H1 (cell line): ENCODE measurements at regions not wholly inside any gene's neighbourhood (a gene's known extent, or its start where the extent isn't known, plus 50 kb on each side); places are given as distances from the start of the nearest gene placed in this dataset.

Source experiments
- CTCF ChIA-PET: fragments of 300-600 bp; sonication (Branson Sonifier 250); formaldehyde crosslinking; loops from one replicate; lab custom pipeline; 2021; ENCODE audit not compliant: partially characterized antibody; lab: Charles Lee
- POLR2A ChIA-PET: fragments of 300-600 bp; sonication (Branson Sonifier 250); formaldehyde crosslinking; loops from one replicate; lab custom pipeline; 2021; ENCODE audit warnings: inconsistent platforms; ENCODE audit not compliant: partially characterized antibody; lab: Charles Lee
- DNase-seq, 2 experiments: peaks; one replicate each; pipeline versions ENCODE4 v3.0.0 to v3.0.0-alpha.2; 2010 to 2022; ENCODE audit warnings: low spot score in 2 of 2, low read depth in 1 of 2, mixed read lengths in 1 of 2
- FAIRE-seq: peaks from 2 replicates; lab custom pipeline; 2011; peaks lifted over from hg19 to GRCh38; lab: Jason Lieb, UNC
- H2AFZ ChIP-seq: 2 replicates; pipeline ENCODE4 v1.8.1; 2012; ENCODE audit warnings: low read length, inconsistent platforms
- H2AK5ac ChIP-seq: 2 replicates; pipeline ENCODE4 v1.6.1; 2013; ENCODE audit warnings: low read depth, low read length
- H2BK120ac ChIP-seq: replicated peaks from 2 replicates; pipeline ENCODE3; 2013; ENCODE audit warnings: low read depth, low read length, inconsistent platforms
- H2BK12ac ChIP-seq: 2 replicates; pipeline ENCODE4 v1.6.1; 2013; ENCODE audit warnings: low read depth, low read length
- H2BK15ac ChIP-seq: 2 replicates; pipeline ENCODE4 v1.6.1; 2013; ENCODE audit warnings: low read length
- H2BK20ac ChIP-seq: 2 replicates; pipeline ENCODE4 v1.6.1; 2013; ENCODE audit warnings: low read length
- H2BK5ac ChIP-seq: 2 replicates; pipeline ENCODE4 v1.6.1; 2013; ENCODE audit warnings: low read depth, low read length
- H3K14ac ChIP-seq: 2 replicates; pipeline ENCODE4 v1.6.1; 2013; ENCODE audit warnings: inconsistent platforms; ENCODE audit not compliant: insufficient read length
- H3K18ac ChIP-seq: 2 replicates; pipeline ENCODE4 v1.6.1; 2013; ENCODE audit warnings: low read length; ENCODE audit errors: extremely low read depth
- H3K23ac ChIP-seq: 2 replicates; pipeline ENCODE4 v1.6.1; 2013; ENCODE audit warnings: inconsistent platforms; ENCODE audit not compliant: insufficient read length
- H3K23me2 ChIP-seq: 2 replicates; pipeline ENCODE4 v1.6.1; 2013; ENCODE audit warnings: low read depth, low read length
- H3K27ac ChIP-seq: 2 replicates; pipeline ENCODE4 v1.6.1; 2011; ENCODE audit warnings: low read depth, low read length, inconsistent platforms
- H3K27me3 ChIP-seq, 4 experiments: replicated peaks in 1 of 4; 1 replicate in 1 of 4; 2 replicates in 3 of 4; pipeline versions ENCODE4 v1.6.1 to v1.8.1; 2011 to 2013; ENCODE audit warnings: low read length in 3 of 4, mild to moderate bottlenecking in 3 of 4, inconsistent platforms in 2 of 4, mixed read lengths in 2 of 4, moderate library complexity in 1 of 4; ENCODE audit not compliant: control insufficient read depth in 3 of 4, insufficient read depth in 3 of 4; ENCODE audit errors: extremely low read depth in 1 of 4
- H3K36me3 ChIP-seq, 4 experiments: 2 replicates each; pipeline versions ENCODE4 v1.6.1 to v1.8.1; 2011 to 2013; ENCODE audit warnings: mild to moderate bottlenecking in 4 of 4, low read length in 3 of 4, moderate library complexity in 2 of 4, control low read depth in 1 of 4, inconsistent platforms in 1 of 4; ENCODE audit not compliant: insufficient read depth in 4 of 4, control insufficient read depth in 2 of 4
- H3K4ac ChIP-seq: replicated peaks from 2 replicates; pipeline ENCODE3; 2013; ENCODE audit warnings: low read length, low read depth, mixed read lengths, inconsistent platforms; ENCODE audit not compliant: insufficient read length
- H3K4me1 ChIP-seq, 4 experiments: replicated peaks in 1 of 4; 1 replicate in 1 of 4; 2 replicates in 3 of 4; pipeline versions ENCODE4 v1.6.1 to v1.8.1; 2011 to 2013; ENCODE audit warnings: low read length in 3 of 4, inconsistent platforms in 2 of 4, mixed read lengths in 1 of 4; ENCODE audit not compliant: insufficient read depth in 4 of 4, control insufficient read depth in 3 of 4
- H3K4me2 ChIP-seq, 2 experiments: 2 replicates each; pipeline versions ENCODE4 v1.6.1 to v1.8.1; 2011 to 2013; ENCODE audit warnings: low read depth in 2 of 2, low read length in 2 of 2, control low read depth in 1 of 2, inconsistent platforms in 1 of 2, mild to moderate bottlenecking in 1 of 2; ENCODE audit not compliant: insufficient read depth in 1 of 2
- H3K4me3 ChIP-seq, 4 experiments: fragments of 200-600, 300-600 bp in 1 of 4; sonication (generic), shearing (Covaris generic), sonication (Bioruptor Twin) in 1 of 4; 2 replicates each; pipeline versions ENCODE4 v1.5.1 to v1.8.1; 2011 to 2016; ENCODE audit warnings: low read length in 4 of 4, low read depth in 3 of 4, control low read depth in 2 of 4, inconsistent platforms in 2 of 4, mild to moderate bottlenecking in 2 of 4, mixed read lengths in 1 of 4, moderate library complexity in 1 of 4; ENCODE audit not compliant: insufficient read depth in 2 of 4; ENCODE audit errors: extremely low read depth in 1 of 4
- H3K56ac ChIP-seq: replicated peaks from 2 replicates; pipeline ENCODE3; 2013; ENCODE audit warnings: low read depth, mild to moderate bottlenecking, mixed read lengths, low read length, inconsistent platforms; ENCODE audit not compliant: insufficient read length
- H3K79me1 ChIP-seq: 2 replicates; pipeline ENCODE4 v1.6.1; 2013; ENCODE audit warnings: low read depth, low read length, control low read depth
- H3K79me2 ChIP-seq, 2 experiments: 2 replicates each; pipeline versions ENCODE4 v1.6.1 to v1.8.1; 2012 to 2013; ENCODE audit warnings: low read length in 2 of 2, mild to moderate bottlenecking in 2 of 2, inconsistent platforms in 1 of 2; ENCODE audit not compliant: insufficient read depth in 2 of 2, control insufficient read depth in 1 of 2
- H3K9ac ChIP-seq, 4 experiments: replicated peaks in 1 of 4; 1 replicate in 1 of 4; 2 replicates in 3 of 4; pipeline versions ENCODE4 v1.6.1 to v1.8.1; 2011 to 2013; ENCODE audit warnings: low read depth in 3 of 4, low read length in 3 of 4, control low read depth in 2 of 4, mild to moderate bottlenecking in 2 of 4, moderate library complexity in 2 of 4, inconsistent platforms in 1 of 4; ENCODE audit errors: extremely low read depth in 1 of 4
- H3K9me3 ChIP-seq, 2 experiments: 2 replicates each; pipeline versions ENCODE4 v1.6.1 to v1.8.1; 2012 to 2013; ENCODE audit warnings: mild to moderate bottlenecking in 2 of 2, moderate library complexity in 2 of 2, control low read depth in 1 of 2, inconsistent platforms in 1 of 2, low read depth in 1 of 2, low read length in 1 of 2, mixed read lengths in 1 of 2; ENCODE audit not compliant: insufficient read depth in 2 of 2
- H4K20me1 ChIP-seq, 2 experiments: replicated peaks in 1 of 2; 2 replicates each; pipeline versions ENCODE3 to v1.8.1; 2011 to 2013; ENCODE audit warnings: inconsistent platforms in 2 of 2, low read length in 2 of 2, mild to moderate bottlenecking in 1 of 2; ENCODE audit not compliant: insufficient read depth in 2 of 2, control insufficient read depth in 1 of 2
- H4K5ac ChIP-seq: 2 replicates; pipeline ENCODE4 v1.6.1; 2013; ENCODE audit warnings: low read length, low read depth, mixed read lengths, inconsistent platforms; ENCODE audit not compliant: insufficient read length
- H4K8ac ChIP-seq: 2 replicates; pipeline ENCODE4 v1.8.0; 2013; ENCODE audit warnings: mild to moderate bottlenecking, moderate library complexity, low read length, inconsistent platforms; ENCODE audit not compliant: insufficient read depth; ENCODE audit errors: extremely low read depth
- H4K91ac ChIP-seq: replicated peaks from 2 replicates; pipeline ENCODE3; 2013; ENCODE audit warnings: low read length, mixed read lengths, inconsistent platforms; ENCODE audit not compliant: insufficient read length
- EGR1 ChIP-seq: IDR thresholded peaks from 2 replicates; pipeline ENCODE4 v1.6.1; 2011; ENCODE audit warnings: low read depth, low read length, borderline replicate concordance
- GABPA ChIP-seq: IDR thresholded peaks from 2 replicates; pipeline ENCODE4 v1.6.1; 2011; ENCODE audit warnings: mild to moderate bottlenecking, low read length, moderate library complexity, borderline replicate concordance; ENCODE audit not compliant: insufficient read depth
- GTF2F1 ChIP-seq: IDR thresholded peaks from 2 replicates; pipeline ENCODE4 v1.6.1; 2012; ENCODE audit warnings: low read depth, low read length, improper control_type of control experiment, borderline replicate concordance
- HDAC2 ChIP-seq, 2 experiments: fragments of 300-600 bp in 1 of 2; sonication (generic) in 1 of 2; IDR thresholded peaks; 2 replicates each; pipeline ENCODE4 v1.6.1; 2011 to 2012; ENCODE audit warnings: low read depth in 2 of 2, low read length in 2 of 2, mild to moderate bottlenecking in 2 of 2, moderate library complexity in 2 of 2, borderline replicate concordance in 1 of 2, inconsistent platforms in 1 of 2
- JUN ChIP-seq: IDR thresholded peaks from 2 replicates; pipeline ENCODE4 v1.6.1; 2011; ENCODE audit warnings: low read depth, mild to moderate bottlenecking, improper control_type of control experiment, low read length
- KDM1A ChIP-seq: fragments of 200-600, 300-600 bp; sonication (generic); IDR thresholded peaks from 2 replicates; pipeline ENCODE4 v1.7.1; 2016; ENCODE audit warnings: mild to moderate bottlenecking, low read length, borderline replicate concordance
- POLR2A ChIP-seq, 2 experiments: IDR thresholded peaks; 1 replicate in 1 of 2; 2 replicates in 1 of 2; pipeline ENCODE4 v1.6.1; 2011; ENCODE audit warnings: low read depth in 2 of 2, low read length in 2 of 2, mild to moderate bottlenecking in 2 of 2; ENCODE audit errors: control extremely low read depth in 1 of 2
- POU5F1 ChIP-seq: IDR thresholded peaks from 2 replicates; pipeline ENCODE4 v1.6.1; 2011; ENCODE audit warnings: low read depth, mild to moderate bottlenecking, low read length, moderate library complexity
- RFX5 ChIP-seq: IDR thresholded peaks from 2 replicates; pipeline ENCODE4 v1.6.1; 2011; ENCODE audit warnings: low read depth, low read length, improper control_type of control experiment, borderline replicate concordance
- TAF7 ChIP-seq: optimal IDR thresholded peaks from 2 replicates; pipeline ENCODE3; 2011; ENCODE audit warnings: low read depth, mild to moderate bottlenecking, inconsistent platforms, low read length, moderate library complexity, borderline replicate concordance
- TCF12 ChIP-seq: IDR thresholded peaks from 2 replicates; pipeline ENCODE4 v1.6.1; 2011; ENCODE audit warnings: low read depth, mild to moderate bottlenecking, low read length
- USF2 ChIP-seq: IDR thresholded peaks from 2 replicates; pipeline ENCODE4 v1.6.1; 2011; ENCODE audit warnings: low read length, improper control_type of control experiment
- YY1 ChIP-seq: IDR thresholded peaks from 2 replicates; pipeline ENCODE4 v1.6.1; 2011; ENCODE audit warnings: low read depth, mild to moderate bottlenecking, low read length
- WGBS, 2 experiments: shearing (Covaris generic) in 1 of 2; methylation state at CpG; one replicate each; pipeline versions ENCODE4 v1.1.6 to v1.1.7; 2013 to 2015; ENCODE audit warnings: low lambda C conversion rate in 2 of 2, mixed read lengths in 2 of 2, inconsistent platforms in 1 of 2, low coverage in 1 of 2, missing lambda C conversion rate in 1 of 2; ENCODE audit not compliant: insufficient replicate concordance in 2 of 2, insufficient coverage in 1 of 2, insufficient read length in 1 of 2; ENCODE audit errors: extremely low coverage in 1 of 2, missing lambda C conversion rate in 1 of 2; 5-methylcytosine and 5-hydroxymethylcytosine counted together

GRCh38 chr2:17133052-17133671 lies 385.1 kb downstream of the RAD51AP2 start:
- DNase-seq (no peak), FAIRE-seq (no peak)
- 0 out of 2 replicates have a peak overlapping the region, but pooled peaks have one; percentile 62 for H2AFZ ChIP-seq
- H3K56ac ChIP-seq = no peak overlapping the region
- no peak overlapping the region for H4K5ac ChIP-seq
- no peak overlapping the region for H2BK15ac ChIP-seq
- POLR2A ChIA-PET = no interaction called here
- H2BK12ac ChIP-seq = no peak overlapping the region
- no peaks in the 10 kb centered on the region for H3K23me2 ChIP-seq
- H4K8ac ChIP-seq = no peak overlapping the region
- H3K27me3 ChIP-seq = no peaks in the 10 kb centered on the region
- H4K20me1 ChIP-seq = no peaks in the 10 kb centered on the region
- no peak overlapping the region for H2AK5ac ChIP-seq
- no peaks in the 10 kb centered on the region for H3K36me3 ChIP-seq
- H3K9me3 ChIP-seq = no peaks in the 10 kb centered on the region
- no peaks in the 10 kb centered on the region for H3K4me1 ChIP-seq
- H3K4me3 ChIP-seq = no peak overlapping the region
- no peak overlapping the region for H3K4ac ChIP-seq
- no peak overlapping the region for H3K27ac ChIP-seq
- H2BK120ac ChIP-seq = no peak overlapping the region
- H3K9ac ChIP-seq = no peak overlapping the region
- no peak overlapping the region for H2BK20ac ChIP-seq
- no peak overlapping the region for H3K4me2 ChIP-seq
- H3K23ac ChIP-seq = no peak overlapping the region
- WGBS, 2 experiments = 85% methylated on average over 6 of the region's 6 CpGs; no CpG with 5 or more reads in 1 of the 2 experiments
- H3K79me2 ChIP-seq = no peaks in the 10 kb centered on the region
- no peak overlapping the region for H2BK5ac ChIP-seq
- H4K91ac ChIP-seq = no peak overlapping the region
- CTCF ChIA-PET = interaction anchor here (1.1 to 1.2 kb wide), 3 partner anchors 15 to 38 kb away, joined by 3 read pairs; no protein-coding TSS in a partner anchor
- H3K14ac ChIP-seq = no peak overlapping the region
- H3K79me1 ChIP-seq = no peaks in the 10 kb centered on the region
- no peak overlapping the region for H3K18ac ChIP-seq
- TF ChIP-seq RFX5 (no peak), POU5F1 (no peak), TAF7 (no peak), HDAC2 (IDR thresholded peaks at IDR 0.05; ENCODE audit: borderline replicate concordance in 1 of 2, low read depth in 2 of 2, low read length in 2 of 2) (no peak), GABPA (no peak), POLR2A (IDR thresholded peaks at IDR 0.05; ENCODE audit: control extremely low read depth in 1 of 2, low read depth in 2 of 2, low read length in 2 of 2) (no peak), GTF2F1 (no peak), YY1 (no peak), TCF12 (no peak), JUN (no peak), EGR1 (no peak), USF2 (no peak), KDM1A (no peak)
